CD4-positive, alpha-beta T cell (primary cell): ENCODE measurements at regions not wholly inside any gene's neighbourhood (a gene's known extent, or its start where the extent isn't known, plus 50 kb on each side); places are given as distances from the start of the nearest gene placed in this dataset.

Experiments
- ATAC-seq: fragments of 200-7000 bp; cut with Tn5 transposase; one replicate; pipeline ENCODE4 v1.10.0; 2022; ENCODE audit warnings: mild to moderate bottlenecking; ENCODE audit not compliant: poor library complexity
- CTCF ChIA-PET: fragments of 350-600 bp; sonication (Branson Sonifier 250); formaldehyde crosslinking; loops from one replicate; lab custom pipeline; 2021; ENCODE audit warnings: antibody characterized with exemption, inconsistent platforms; lab: Charles Lee
- POLR2A ChIA-PET: fragments of 350-600 bp; sonication (Branson Sonifier 250); formaldehyde crosslinking; loops from one replicate; lab custom pipeline; 2021; ENCODE audit warnings: antibody characterized with exemption, inconsistent platforms; lab: Charles Lee
- DNase-seq, 14 experiments: peaks; one replicate each; pipeline ENCODE4 v3.0.0-alpha.2; 2013 to 2020; ENCODE audit warnings: mixed read lengths in 2 of 14
- H3K27ac ChIP-seq, 2 donors: one replicate each; pipeline versions ENCODE4 v1.5.1 to v1.7.0; 2013; ENCODE audit warnings: low read length in 2 of 2, low read depth in 1 of 2, mild to moderate bottlenecking in 1 of 2
- H3K27me3 ChIP-seq, 2 experiments: 1 replicate in 1 of 2; 2 replicates in 1 of 2; pipeline versions ENCODE4 v1.6.1 to v1.7.0; 2013; ENCODE audit warnings: low read length in 2 of 2, control low read depth in 1 of 2, mild to moderate bottlenecking in 1 of 2, moderate library complexity in 1 of 2; ENCODE audit not compliant: insufficient read depth in 2 of 2, control insufficient read depth in 1 of 2
- H3K36me3 ChIP-seq: one replicate; pipeline ENCODE4 v1.6.1; 2013; ENCODE audit warnings: low read length, control low read depth; ENCODE audit not compliant: insufficient read depth
- H3K4me1 ChIP-seq: one replicate; pipeline ENCODE4 v1.6.1; 2013; ENCODE audit warnings: low read length, control low read depth; ENCODE audit not compliant: insufficient read depth
- H3K4me3 ChIP-seq: one replicate; pipeline ENCODE4 v1.5.1; 2013; ENCODE audit warnings: mild to moderate bottlenecking, low read length, moderate library complexity
- H3K9me3 ChIP-seq, 2 experiments: 1 replicate in 1 of 2; 2 replicates in 1 of 2; pipeline versions ENCODE4 v1.6.1 to v1.7.0; 2013; ENCODE audit warnings: low read length in 2 of 2, mild to moderate bottlenecking in 2 of 2, control low read depth in 1 of 2, moderate library complexity in 1 of 2; ENCODE audit not compliant: control insufficient read depth in 1 of 2, insufficient read depth in 1 of 2
- H3K27ac Mint-ChIP-seq: one replicate; pipeline ENCODE4 v1.8.0; 2020; ENCODE audit warnings: mixed read lengths
- H3K27me3 Mint-ChIP-seq: one replicate; pipeline ENCODE4 v1.8.0; 2021; ENCODE audit warnings: mixed read lengths
- H3K36me3 Mint-ChIP-seq: one replicate; pipeline ENCODE4 v1.8.0; 2021; ENCODE audit warnings: low read depth, mixed read lengths
- H3K4me1 Mint-ChIP-seq: one replicate; pipeline ENCODE4 v1.8.0; 2021; ENCODE audit warnings: low read depth, mixed read lengths
- H3K4me3 Mint-ChIP-seq: one replicate; pipeline ENCODE4 v1.8.0; 2020; ENCODE audit warnings: mild to moderate bottlenecking, mixed read lengths
- H3K9me3 Mint-ChIP-seq: one replicate; pipeline ENCODE4 v1.8.0; 2020; ENCODE audit warnings: mixed read lengths
- intact Hi-C, 2 experiments: fragments of 100-400 bp; cut with DNase I in 1 of 2; cut with micrococcal nuclease in 1 of 2; formaldehyde crosslinking; loops; one replicate each; pipeline versions ENCODE4 v1.15.1 to v1.9.0; 2023 to 2025; cut with DNase I, micrococcal nuclease
- TF ChIP-seq, protein P1 (sequence below): fragments of 200-600 bp; IDR thresholded peaks from one replicate; pipeline ENCODE4 v1.8.0; 2022; ENCODE audit warnings: antibody characterized with exemption, mild to moderate bottlenecking

DNA sequence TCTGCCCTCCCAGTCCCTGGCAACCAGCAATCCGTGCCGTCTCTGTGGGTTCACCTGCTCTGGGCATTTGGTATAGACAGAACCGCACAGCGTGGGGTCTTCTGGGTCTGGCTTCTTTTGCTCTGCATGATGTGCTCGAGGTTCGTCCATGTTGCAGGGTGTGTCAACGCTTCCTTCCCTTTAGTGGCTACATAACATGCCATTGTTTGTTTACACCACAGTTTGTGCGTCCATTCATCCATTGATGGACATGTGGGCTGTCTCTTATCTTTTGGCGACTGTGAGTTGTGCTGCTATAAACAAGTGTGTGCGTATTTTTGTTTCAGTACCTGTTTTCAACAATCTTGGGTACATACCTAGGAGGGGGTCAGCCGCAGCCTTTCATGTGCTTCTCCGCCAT lies 149.5 kb upstream of the RPS6KA2 start:
- Histone ChIP-seq H3K9me3 (no peaks in the 10 kb centered on the region), H3K27ac (no peak overlapping the region), H3K27me3 (no peaks in the 10 kb centered on the region), H3K4me1 (peaks cover 8% of the 10 kb centered on the region), H3K36me3 (no peaks in the 10 kb centered on the region), H3K4me3 (no peak overlapping the region)
- no peak overlapping the region for H3K27ac Mint-ChIP-seq
- DNase-seq (no peak), ATAC-seq (no peak)
- no peak overlapping the region for H3K4me3 Mint-ChIP-seq
- ChIA-PET POLR2A (no interaction called here), CTCF (interaction anchor here (3.0 kb wide), 1 partner anchor 212 kb away, joined by 18 read pairs; no protein-coding TSS in a partner anchor)
- intact Hi-C loops: loop anchor here (5.0 to 10.0 kb wide), 3 partner anchors 511 to 598 kb away; no protein-coding TSS in a partner anchor
- TF ChIP-seq, protein P1, sequence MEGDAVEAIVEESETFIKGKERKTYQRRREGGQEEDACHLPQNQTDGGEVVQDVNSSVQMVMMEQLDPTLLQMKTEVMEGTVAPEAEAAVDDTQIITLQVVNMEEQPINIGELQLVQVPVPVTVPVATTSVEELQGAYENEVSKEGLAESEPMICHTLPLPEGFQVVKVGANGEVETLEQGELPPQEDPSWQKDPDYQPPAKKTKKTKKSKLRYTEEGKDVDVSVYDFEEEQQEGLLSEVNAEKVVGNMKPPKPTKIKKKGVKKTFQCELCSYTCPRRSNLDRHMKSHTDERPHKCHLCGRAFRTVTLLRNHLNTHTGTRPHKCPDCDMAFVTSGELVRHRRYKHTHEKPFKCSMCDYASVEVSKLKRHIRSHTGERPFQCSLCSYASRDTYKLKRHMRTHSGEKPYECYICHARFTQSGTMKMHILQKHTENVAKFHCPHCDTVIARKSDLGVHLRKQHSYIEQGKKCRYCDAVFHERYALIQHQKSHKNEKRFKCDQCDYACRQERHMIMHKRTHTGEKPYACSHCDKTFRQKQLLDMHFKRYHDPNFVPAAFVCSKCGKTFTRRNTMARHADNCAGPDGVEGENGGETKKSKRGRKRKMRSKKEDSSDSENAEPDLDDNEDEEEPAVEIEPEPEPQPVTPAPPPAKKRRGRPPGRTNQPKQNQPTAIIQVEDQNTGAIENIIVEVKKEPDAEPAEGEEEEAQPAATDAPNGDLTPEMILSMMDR: no peak
- no peaks in the 10 kb centered on the region for H3K36me3 Mint-ChIP-seq
- no peaks in the 10 kb centered on the region for H3K9me3 Mint-ChIP-seq
- no peaks in the 10 kb centered on the region for H3K4me1 Mint-ChIP-seq
- H3K27me3 Mint-ChIP-seq: peaks cover 4% of the 10 kb centered on the region

DNA sequence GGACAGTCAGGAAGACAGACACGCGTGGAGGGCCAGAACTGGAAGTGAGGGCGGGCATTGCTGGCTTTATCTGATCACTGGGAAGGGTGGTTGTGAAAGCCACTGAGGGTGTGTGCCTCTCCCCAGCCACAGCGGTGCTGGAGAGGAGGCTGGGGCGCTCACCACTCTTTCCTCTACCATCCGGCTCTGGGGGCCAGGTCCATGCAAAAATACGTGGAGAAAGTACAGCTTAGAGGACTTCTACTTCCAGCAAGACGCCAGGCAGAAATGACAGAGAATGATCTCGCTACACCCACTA lies 148.8 kb upstream of the RPS6KA2 start:
- Mint-ChIP-seq H3K27ac (no peak overlapping the region), H3K4me3 (no peak overlapping the region), H3K9me3 (no peaks in the 10 kb centered on the region), H3K27me3 (peaks cover 4% of the 10 kb centered on the region), H3K4me1 (peaks cover 4% of the 10 kb centered on the region), H3K36me3 (no peaks in the 10 kb centered on the region)
- DNase-seq: peak in 1 of 14 experiments; percentile 2
- Histone ChIP-seq H3K9me3 (no peaks in the 10 kb centered on the region), H3K27ac (no peak overlapping the region), H3K4me3 (no peak overlapping the region), H3K27me3 (no peaks in the 10 kb centered on the region), H3K36me3 (no peaks in the 10 kb centered on the region), H3K4me1 (peaks cover 8% of the 10 kb centered on the region)
- TF ChIP-seq, protein P1: no peak
- ATAC-seq: no peak
- intact Hi-C loops: loop anchor here (1.0 to 10.0 kb wide), 7 partner anchors 213 to 599 kb away; partner anchors contain the start of gene UNC93A (in 1 of the 2)
- POLR2A ChIA-PET: no interaction called here
- CTCF ChIA-PET: interaction anchor here (1.0 to 3.0 kb wide), 5 partner anchors 10 to 367 kb away, joined by 3 to 18 read pairs (median 3); no protein-coding TSS in a partner anchor

DNA sequence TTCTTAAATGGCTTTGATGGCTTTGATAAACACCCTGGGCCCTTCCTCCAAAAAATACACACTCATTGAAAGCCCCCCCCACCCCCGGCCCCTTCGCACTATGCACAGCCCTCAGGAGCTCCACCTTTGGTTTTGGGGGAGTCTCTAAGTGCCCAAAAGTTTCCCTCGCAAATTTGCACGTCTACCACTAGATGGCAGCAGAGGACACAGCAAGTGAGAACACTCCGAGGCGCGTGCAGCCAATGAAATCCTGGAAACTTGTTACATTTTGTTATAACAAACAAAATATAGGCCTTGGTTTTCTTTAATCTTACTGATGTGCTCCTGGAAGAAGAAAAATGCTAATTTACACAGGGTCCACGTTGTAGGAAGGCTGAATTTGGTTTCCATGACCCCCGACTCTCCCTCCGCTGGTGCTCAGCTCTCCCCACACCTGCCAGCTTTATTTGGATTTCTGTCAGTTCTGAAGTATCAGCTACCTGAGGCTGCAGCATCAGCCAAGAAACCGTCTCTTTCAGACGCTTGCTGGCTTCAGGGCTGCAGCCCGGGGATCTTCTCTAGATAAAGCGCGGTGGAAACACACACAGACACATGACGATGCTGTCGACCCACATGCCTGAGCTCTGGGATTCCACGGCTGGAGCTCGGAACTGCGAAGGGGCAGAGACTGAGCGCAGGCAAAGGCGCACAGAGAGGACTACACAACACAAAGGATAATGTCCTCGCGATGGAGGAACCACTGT lies 148.3 kb upstream of the RPS6KA2 start:
- TF ChIP-seq, protein P1: peak; percentile 88
- H3K27ac Mint-ChIP-seq: no peak overlapping the region
- peak; percentile 88 for ATAC-seq
- H3K4me1 ChIP-seq: peaks cover 8% of the 10 kb centered on the region
- H3K9me3 ChIP-seq: no peaks in the 10 kb centered on the region
- H3K9me3 Mint-ChIP-seq: no peaks in the 10 kb centered on the region
- CTCF ChIA-PET: interaction anchor here (0.6 to 3.0 kb wide), 12 partner anchors 9 to 462 kb away, joined by 3 to 18 read pairs (median 3); no protein-coding TSS in a partner anchor
- H3K4me3 ChIP-seq: no peak overlapping the region
- POLR2A ChIA-PET: interaction anchor here (1.4 to 1.7 kb wide), 2 partner anchors 18 to 214 kb away, joined by 5 to 7 read pairs; no protein-coding TSS in a partner anchor
- no peaks in the 10 kb centered on the region for H3K36me3 Mint-ChIP-seq
- H3K27me3 ChIP-seq: no peaks in the 10 kb centered on the region
- peak; percentile 36 to 90 (median 58) for DNase-seq
- H3K4me1 Mint-ChIP-seq: peaks cover 9% of the 10 kb centered on the region
- H3K4me3 Mint-ChIP-seq: no peak overlapping the region
- no peak overlapping the region for H3K27ac ChIP-seq
- intact Hi-C loops: loop anchor here (1.0 to 10.0 kb wide), 7 partner anchors 214 to 599 kb away; partner anchors contain the start of gene UNC93A (in 1 of the 2)
- peaks cover 4% of the 10 kb centered on the region for H3K27me3 Mint-ChIP-seq
- no peaks in the 10 kb centered on the region for H3K36me3 ChIP-seq
